ENCODE measurements at regions not wholly inside any gene's neighbourhood (a gene's known extent, or its start where the extent isn't known, plus 50 kb on each side); places are given as distances from the start of the nearest gene placed in this dataset.
A peak's percentile ranks its signal among the peaks of the same experiment; 100 is the strongest.
"Not testable (repeated sequence)": the region's sequence is repeated elsewhere in the genome, so short reads cannot be mapped to it uniquely, and the experiment has no call there.

DNA sequence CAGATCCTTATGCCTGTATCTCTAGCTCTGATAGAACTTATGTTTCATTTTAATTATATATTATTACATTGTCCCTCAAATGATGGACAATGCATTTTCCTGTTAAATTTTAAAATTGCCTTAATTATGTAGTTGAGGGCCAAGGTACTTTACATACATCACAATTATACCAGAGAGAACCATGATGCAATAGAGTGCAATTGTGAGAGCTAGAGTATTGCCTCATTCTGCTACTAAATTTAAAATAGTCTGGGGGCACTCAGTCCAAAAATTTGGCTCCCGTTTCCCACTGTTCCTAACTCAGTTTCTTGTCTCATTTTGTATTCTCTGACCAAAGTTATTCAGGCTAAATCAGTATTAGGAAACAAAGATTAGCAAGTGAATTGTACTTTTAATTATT lies 378.5 kb upstream of the ZFP42 start:
- no peak for DNase-seq

GRCh38 chr4:187618701-187619281 lies 376.8 kb upstream of the ZFP42 start:
- peak; percentile 42 for DNase-seq

- no peak for DNase-seq
Observed at GRCh38 chr4:187619319-187619718, 376.3 kb upstream of the ZFP42 start.

- DNase-seq, result no peak
Observed at GRCh38 chr4:187632260-187632995, 363.1 kb upstream of the ZFP42 start.

DNA sequence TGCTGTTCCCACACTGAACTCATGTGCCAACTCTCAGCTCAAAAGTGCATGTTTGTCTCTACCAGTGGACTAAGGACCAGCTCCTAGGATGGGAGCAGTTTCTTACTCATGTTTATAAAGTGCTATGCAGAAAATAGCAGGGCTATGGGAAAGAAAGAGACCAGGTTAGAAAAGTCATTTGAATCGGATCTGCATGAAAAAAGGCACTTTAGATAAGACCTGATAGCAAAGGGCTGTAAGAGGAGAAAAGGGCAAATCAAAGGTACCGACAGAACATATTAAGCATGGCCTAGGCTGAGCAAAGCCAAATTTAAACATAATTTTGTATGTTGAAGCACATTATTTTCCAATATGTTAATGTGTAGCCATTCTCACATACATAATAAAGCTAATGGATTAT lies 362.3 kb upstream of the ZFP42 start:
- DNase-seq, result no peak

- peak; percentile 2 for DNase-seq
Observed at GRCh38 chr4:187656959-187657358, 338.6 kb upstream of the ZFP42 start.

DNA sequence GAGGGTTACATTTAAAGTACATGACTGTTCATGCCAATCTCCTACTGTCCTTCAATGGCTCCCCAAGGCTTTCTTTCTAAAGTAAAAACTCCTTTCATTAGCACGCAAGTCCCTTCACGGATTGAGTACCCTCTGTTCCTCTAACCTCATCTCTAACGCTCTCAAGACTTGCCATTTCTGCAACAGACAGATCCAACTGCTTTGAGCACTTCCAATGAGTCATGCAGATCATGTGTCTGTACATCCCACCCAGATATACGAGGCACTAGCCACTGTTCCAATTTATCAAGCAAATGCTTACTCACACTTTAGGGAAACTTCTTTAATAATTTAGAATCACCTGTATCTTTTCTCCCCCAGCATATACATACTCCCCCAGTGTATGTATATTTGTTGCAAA lies 332.5 kb upstream of the ZFP42 start:
- DNase-seq, result no peak

- DNase-seq, result no peak
Observed at GRCh38 chr4:187664011-187664410, 331.6 kb upstream of the ZFP42 start.

GRCh38 chr4:187665086-187665485 lies 330.5 kb upstream of the ZFP42 start:
- no peak for DNase-seq

- DNase-seq, result no peak
Observed at GRCh38 chr4:187666034-187666433, 329.5 kb upstream of the ZFP42 start.

- DNase-seq, result no peak
Observed at GRCh38 chr4:187666697-187667494, 328.7 kb upstream of the ZFP42 start.

DNA sequence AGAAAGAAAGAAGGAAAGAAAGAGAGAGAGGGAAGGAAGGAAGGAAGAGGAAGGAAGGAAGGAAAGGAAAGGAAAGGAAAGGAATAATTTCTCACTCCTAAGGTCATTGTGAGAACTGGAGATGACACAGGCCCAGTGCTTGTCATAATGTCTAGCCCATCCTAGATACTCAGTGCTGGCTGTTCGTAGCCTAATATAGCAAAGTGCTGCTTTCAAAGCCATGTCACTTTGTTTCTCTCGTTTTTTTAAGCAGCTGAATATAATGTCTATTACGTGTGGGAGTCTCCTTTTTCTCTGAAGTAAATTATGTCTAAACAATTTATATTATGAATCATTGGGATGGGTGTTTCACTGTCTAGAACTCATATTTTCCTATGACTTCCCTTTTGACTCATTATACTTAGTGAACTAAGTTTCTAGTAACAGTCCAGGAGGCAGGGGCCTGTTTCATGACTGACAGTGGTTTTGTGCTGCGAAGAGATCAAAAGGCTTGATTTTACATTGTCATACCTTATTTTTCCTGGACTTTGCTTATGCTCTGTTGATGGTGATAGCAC lies 327.0 kb upstream of the ZFP42 start:
- peak; percentile 56 for DNase-seq

DNA sequence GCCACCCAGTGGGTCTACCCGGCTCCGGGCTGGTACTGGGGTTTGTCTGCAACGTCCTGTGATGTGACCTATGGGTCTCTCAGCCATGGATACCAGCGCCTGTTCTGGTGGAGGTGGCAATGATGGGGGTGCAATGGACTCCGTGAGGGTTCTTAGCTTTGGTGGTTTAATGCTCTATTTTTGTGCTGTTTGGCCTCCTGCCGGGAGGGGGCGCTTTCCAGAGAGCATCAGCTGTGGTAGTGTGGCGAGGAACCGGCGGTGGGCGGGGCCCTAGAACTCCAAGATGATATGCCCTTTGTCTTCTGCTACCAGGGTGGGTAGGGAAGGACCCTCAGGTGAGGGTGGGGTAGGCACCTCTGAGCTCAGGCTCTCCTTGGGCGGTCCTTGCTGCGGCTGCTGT lies 324.1 kb upstream of the ZFP42 start:
- not testable (repeated sequence) for DNase-seq

- not testable (repeated sequence) for DNase-seq
Observed at GRCh38 chr4:187671958-187672357, 323.6 kb upstream of the ZFP42 start.

GRCh38 chr4:187672526-187672925 lies 323.0 kb upstream of the ZFP42 start:
- DNase-seq, result not testable (repeated sequence)

GRCh38 chr4:187679450-187679849 lies 316.1 kb upstream of the ZFP42 start:
- no peak for DNase-seq

- no peak for DNase-seq
Observed at GRCh38 chr4:187685247-187685646, 310.3 kb upstream of the ZFP42 start.

DNA sequence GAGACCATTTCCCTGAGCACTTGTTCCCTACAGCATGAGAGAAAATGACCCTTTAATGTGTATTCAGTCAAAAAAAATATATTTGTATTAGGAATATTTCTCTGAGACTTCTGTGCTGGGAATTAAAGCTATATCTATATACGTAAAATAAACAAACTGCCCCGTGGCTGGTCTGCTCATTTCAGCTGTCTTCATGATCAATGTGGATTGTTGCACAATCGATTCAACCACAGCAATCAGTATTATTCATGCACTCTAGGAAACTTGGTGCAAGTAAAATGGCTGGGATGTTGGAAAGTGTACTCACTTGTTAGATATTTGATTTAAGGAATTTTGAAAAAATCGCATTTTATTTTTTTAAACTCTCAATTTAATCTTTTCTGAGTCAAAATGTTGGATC lies 307.9 kb upstream of the ZFP42 start:
- DNase-seq, result no peak

DNA sequence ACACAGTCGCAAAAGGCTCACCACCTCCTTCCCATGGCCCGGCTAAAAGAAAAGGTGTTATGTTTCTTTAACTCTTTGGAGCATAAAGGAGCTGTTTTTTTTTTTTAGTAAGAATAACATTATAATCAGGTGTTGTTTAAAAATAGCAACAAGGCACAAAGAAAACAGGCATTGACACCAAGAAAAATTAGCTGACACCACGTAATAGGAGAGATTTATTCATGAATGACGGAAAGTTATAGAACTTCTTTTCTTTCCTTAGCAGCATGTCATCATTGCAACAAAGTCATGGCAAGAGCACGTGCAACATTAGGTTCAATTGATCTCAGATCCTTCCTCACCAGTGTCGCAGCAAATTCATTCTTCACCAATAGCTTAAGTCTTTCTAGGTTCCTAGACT lies 302.9 kb upstream of the ZFP42 start:
- no peak for DNase-seq

GRCh38 chr4:187695531-187695930 lies 300.0 kb upstream of the ZFP42 start:
- not testable (repeated sequence) for DNase-seq

GRCh38 chr4:187711586-187711985 lies 284.0 kb upstream of the ZFP42 start:
- no peak for DNase-seq

GRCh38 chr4:187714957-187715356 lies 280.6 kb upstream of the ZFP42 start:
- no peak for DNase-seq

DNA sequence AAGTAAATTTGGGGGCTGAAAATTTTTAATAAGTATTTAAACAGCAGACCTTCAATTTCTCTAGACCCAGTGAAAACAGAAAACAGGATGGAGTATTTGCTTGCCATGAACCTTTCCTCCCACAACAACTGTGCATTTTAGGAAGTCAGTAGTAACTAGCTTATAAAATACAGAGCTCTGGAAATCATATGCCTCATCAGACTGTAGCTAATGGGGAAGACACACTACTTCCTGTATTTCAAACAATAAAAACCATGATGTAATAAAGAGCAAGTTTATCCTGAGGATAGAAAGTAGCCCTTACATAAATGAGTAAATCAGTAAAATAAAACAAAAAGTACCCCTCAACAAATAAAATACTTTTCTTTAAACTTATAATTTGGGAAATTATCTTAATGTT lies 280.1 kb upstream of the ZFP42 start:
- DNase-seq, result no peak

DNA sequence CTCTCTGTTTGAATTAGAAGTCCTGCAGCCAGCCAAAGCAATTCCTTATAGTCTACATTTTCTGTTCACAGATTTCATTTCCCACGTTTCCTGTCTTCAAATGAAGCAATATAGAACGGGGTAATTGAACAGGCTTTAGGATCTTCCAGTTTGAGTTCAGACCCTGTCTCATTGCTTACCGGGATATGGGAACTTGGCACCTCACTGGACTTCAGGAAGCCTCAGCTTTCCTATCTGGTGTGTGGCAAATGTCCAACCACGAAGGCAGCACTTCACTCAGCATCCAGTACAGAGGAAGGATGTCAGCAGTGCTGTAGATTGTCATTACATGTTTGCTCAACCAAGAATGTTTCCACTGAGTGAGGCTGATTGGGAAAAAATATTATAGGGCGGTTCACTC lies 271.1 kb upstream of the ZFP42 start:
- DNase-seq, result no peak
